ENCODE measurements at regions not wholly inside any gene's neighbourhood (a gene's known extent, or its start where the extent isn't known, plus 50 kb on each side); places are given as distances from the start of the nearest gene placed in this dataset.
"Not testable (repeated sequence)": the region's sequence is repeated elsewhere in the genome, so short reads cannot be mapped to it uniquely, and the experiment has no call there.

DNA sequence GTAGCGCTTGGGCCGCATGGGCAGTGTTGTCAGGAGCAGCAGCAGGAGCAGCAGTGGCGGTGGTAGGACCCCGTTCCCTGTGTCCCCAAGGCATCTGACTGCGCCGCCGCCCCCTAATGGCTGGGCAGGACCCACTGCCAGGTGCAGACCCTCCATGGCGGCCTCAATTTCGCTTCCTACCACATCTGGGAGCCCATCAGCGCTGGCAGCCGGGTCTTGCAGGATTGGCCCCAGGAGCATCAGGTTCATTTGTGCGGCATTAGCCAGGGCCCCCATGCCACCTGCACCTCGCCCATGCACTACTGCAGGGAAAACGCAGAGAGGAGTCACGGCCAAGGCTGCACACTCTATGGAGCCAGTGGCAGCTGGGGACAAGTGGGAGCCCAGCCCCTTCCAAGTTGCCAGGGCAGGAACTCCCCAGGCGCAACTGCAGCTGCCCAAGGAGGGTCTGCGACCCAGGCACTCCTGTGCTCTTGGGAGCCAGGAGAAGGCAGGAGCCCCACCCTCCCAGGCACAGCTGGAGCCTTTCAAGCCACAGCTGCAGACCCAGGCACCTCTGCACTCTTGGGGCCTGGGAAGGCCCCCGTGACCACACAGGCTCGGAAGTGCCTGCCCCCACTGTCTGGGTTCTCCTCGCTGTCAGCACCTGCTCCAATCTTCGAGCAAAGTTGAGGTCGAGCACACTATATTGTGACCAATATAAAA, 594.2 kb downstream of the KCNJ18 start:
- Mint-ChIP-seq H3K4me3 (ENCODE audit: unreplicated experiment) (no peak overlapping the region), H3K36me3 (ENCODE audit: low read depth, unreplicated experiment) (no peaks in the 10 kb centered on the region), H3K27me3 (ENCODE audit: unreplicated experiment) (no peaks in the 10 kb centered on the region), H3K4me1 (ENCODE audit: unreplicated experiment) (no peaks in the 10 kb centered on the region), H3K27ac (ENCODE audit: unreplicated experiment) (no peak overlapping the region), H3K9me3 (ENCODE audit: unreplicated experiment) (no peaks in the 10 kb centered on the region)
- no peak for DNase-seq (ENCODE audit: low spot score)
- TF ChIP-seq, protein P1, sequence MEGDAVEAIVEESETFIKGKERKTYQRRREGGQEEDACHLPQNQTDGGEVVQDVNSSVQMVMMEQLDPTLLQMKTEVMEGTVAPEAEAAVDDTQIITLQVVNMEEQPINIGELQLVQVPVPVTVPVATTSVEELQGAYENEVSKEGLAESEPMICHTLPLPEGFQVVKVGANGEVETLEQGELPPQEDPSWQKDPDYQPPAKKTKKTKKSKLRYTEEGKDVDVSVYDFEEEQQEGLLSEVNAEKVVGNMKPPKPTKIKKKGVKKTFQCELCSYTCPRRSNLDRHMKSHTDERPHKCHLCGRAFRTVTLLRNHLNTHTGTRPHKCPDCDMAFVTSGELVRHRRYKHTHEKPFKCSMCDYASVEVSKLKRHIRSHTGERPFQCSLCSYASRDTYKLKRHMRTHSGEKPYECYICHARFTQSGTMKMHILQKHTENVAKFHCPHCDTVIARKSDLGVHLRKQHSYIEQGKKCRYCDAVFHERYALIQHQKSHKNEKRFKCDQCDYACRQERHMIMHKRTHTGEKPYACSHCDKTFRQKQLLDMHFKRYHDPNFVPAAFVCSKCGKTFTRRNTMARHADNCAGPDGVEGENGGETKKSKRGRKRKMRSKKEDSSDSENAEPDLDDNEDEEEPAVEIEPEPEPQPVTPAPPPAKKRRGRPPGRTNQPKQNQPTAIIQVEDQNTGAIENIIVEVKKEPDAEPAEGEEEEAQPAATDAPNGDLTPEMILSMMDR (IDR thresholded peaks at IDR 0.05; ENCODE audit: unreplicated experiment) = no peak

DNA sequence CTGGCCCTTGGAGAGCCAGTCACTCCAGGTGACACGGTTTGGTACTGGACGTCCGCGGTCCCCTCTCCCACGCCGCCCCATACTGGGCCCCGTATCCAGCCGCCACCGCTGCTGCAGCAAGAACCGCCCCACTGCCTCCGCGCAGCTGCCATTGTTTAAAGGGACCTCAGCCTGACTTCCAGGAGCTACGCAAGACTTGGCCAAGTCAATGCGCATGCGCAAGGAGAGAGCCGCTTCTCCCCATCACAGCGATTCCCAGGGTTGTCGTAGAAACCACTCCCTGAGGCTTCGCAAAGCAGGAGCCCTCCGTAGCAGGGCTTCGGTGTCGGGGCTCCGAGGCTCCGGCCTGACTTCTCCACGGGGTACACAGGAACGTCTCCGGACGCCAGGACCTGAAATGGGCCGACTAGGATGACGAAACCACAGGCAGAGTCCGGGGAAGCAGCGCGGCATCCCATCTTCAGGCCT, 606.2 kb downstream of the KCNJ18 start:
- H3K4me1 Mint-ChIP-seq (ENCODE audit: unreplicated experiment); DNase-seq (ENCODE audit: low spot score); H3K4me3 Mint-ChIP-seq (ENCODE audit: unreplicated experiment); H3K27ac Mint-ChIP-seq (ENCODE audit: unreplicated experiment): not testable (repeated sequence)
- peaks cover 38% of the 10 kb centered on the region for H3K9me3 Mint-ChIP-seq (ENCODE audit: unreplicated experiment)
- H3K36me3 Mint-ChIP-seq (ENCODE audit: low read depth, unreplicated experiment) = peaks cover 31% of the 10 kb centered on the region
- peaks cover 28% of the 10 kb centered on the region for H3K27me3 Mint-ChIP-seq (ENCODE audit: unreplicated experiment)

DNA sequence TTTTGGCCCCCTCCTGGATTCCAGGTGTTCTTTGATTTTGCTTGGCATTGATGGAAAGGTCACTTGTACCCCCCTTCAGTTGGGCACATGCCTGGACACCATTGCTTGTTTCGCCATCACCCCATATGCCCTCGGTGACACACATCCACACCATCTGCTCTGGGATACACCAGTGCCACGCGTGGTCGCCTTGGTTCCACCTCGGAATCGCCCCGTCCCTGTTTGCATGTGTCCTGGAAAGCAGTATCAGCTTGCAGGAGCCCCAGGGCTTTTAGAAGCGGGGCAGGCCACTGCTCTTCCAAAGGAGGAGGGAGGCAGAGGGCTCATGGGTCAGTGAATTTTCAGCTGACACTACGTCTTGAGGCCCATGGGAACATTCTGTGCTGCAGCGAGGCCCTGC, 607.9 kb downstream of the KCNJ18 start:
- H3K4me3 Mint-ChIP-seq (ENCODE audit: unreplicated experiment) = no peak overlapping the region

DNA sequence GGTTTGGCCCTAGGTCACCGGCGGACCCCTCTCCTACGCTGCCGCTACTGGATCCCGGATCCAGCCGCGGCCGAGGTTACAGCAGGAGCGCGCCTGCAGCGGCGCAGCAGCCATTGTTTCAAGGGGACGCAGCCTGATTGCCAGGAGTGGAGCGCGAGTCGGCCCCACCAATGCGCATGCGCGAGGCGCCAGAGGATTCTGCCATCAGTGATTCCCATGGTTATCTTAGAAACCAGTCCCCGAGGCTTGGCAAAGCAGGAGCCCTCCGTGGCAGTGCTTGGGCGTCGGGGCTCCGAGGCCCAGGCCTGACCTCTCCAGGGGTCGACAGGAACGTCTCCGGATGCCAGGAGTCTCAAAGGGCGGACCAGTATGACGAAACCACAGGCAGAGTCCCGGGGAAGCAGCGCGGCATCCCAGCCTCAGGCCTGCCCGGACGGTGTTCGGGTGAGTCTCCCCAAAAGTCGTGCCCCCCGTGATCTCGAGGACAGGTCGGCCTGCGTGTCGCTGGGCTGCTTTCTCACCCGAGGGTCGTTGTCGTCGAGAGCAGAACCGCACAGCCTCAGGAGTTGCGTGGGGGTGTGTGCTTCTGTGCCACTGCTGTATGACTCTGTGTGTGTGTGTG, 608.5 kb downstream of the KCNJ18 start:
- peaks cover 47% of the 10 kb centered on the region for H3K9me3 Mint-ChIP-seq (ENCODE audit: unreplicated experiment)
- H3K36me3 Mint-ChIP-seq (ENCODE audit: low read depth, unreplicated experiment) = peaks cover 36% of the 10 kb centered on the region
- H3K27ac Mint-ChIP-seq (ENCODE audit: unreplicated experiment) = no peak overlapping the region
- TF ChIP-seq, protein P1 (IDR thresholded peaks at IDR 0.05; ENCODE audit: unreplicated experiment) = no peak
- no peaks in the 10 kb centered on the region for H3K4me1 Mint-ChIP-seq (ENCODE audit: unreplicated experiment)
- H3K4me3 Mint-ChIP-seq (ENCODE audit: unreplicated experiment) = no peak overlapping the region
- peaks cover 27% of the 10 kb centered on the region for H3K27me3 Mint-ChIP-seq (ENCODE audit: unreplicated experiment)
- no peak for DNase-seq (ENCODE audit: low spot score)

More for the DNA sequence above, 607.9 kb downstream of the KCNJ18 start:
- no peak for DNase-seq (ENCODE audit: low spot score)
- no peaks in the 10 kb centered on the region for H3K4me1 Mint-ChIP-seq (ENCODE audit: unreplicated experiment)
- peaks cover 25% of the 10 kb centered on the region for H3K27me3 Mint-ChIP-seq (ENCODE audit: unreplicated experiment)
- TF ChIP-seq, protein P1 (IDR thresholded peaks at IDR 0.05; ENCODE audit: unreplicated experiment) = no peak
- no peak overlapping the region for H3K27ac Mint-ChIP-seq (ENCODE audit: unreplicated experiment)
- peaks cover 42% of the 10 kb centered on the region for H3K9me3 Mint-ChIP-seq (ENCODE audit: unreplicated experiment)
- peaks cover 32% of the 10 kb centered on the region for H3K36me3 Mint-ChIP-seq (ENCODE audit: low read depth, unreplicated experiment)

DNA sequence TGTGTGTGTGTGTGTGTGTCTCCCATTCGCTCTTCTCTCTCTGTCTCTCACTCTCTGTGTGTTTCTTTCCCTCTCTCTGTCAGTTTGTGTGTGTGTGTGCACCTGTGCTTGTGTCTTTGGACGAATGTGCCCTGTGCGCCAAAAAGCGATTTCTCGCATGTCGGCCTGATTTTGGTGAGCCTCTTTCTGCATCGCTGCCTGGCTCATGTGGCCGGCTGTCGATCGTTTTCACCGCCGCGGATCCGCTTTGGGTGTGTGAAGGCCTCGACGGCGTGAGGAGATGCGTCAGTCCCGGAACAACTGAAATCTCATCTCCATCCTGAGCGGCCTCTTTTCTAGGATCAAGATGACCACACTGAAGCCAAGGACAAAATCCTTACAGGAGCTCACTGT, 609.0 kb downstream of the KCNJ18 start:
- Mint-ChIP-seq H3K27ac (ENCODE audit: unreplicated experiment) (no peak overlapping the region), H3K36me3 (ENCODE audit: low read depth, unreplicated experiment) (peaks cover 36% of the 10 kb centered on the region), H3K4me3 (ENCODE audit: unreplicated experiment) (peak overlapping the region; percentile 83), H3K27me3 (ENCODE audit: unreplicated experiment) (peaks cover 29% of the 10 kb centered on the region), H3K9me3 (ENCODE audit: unreplicated experiment) (peaks cover 51% of the 10 kb centered on the region), H3K4me1 (ENCODE audit: unreplicated experiment) (no peaks in the 10 kb centered on the region)
- TF ChIP-seq, protein P1 (IDR thresholded peaks at IDR 0.05; ENCODE audit: unreplicated experiment) = no peak
- DNase-seq (ENCODE audit: low spot score) = no peak
